LNCaP clone FGC (cell line): ENCODE measurements at regions not wholly inside any gene's neighbourhood (a gene's known extent, or its start where the extent isn't known, plus 50 kb on each side); places are given as distances from the start of the nearest gene placed in this dataset.

ENCODE experiments used
- DNase-seq: peaks from one replicate; pipeline ENCODE4 v3.0.0-alpha.2; 2011; ENCODE audit warnings: low read depth
- H3K4me3 ChIP-seq: 2 replicates; pipeline ENCODE4 v1.5.1; 2011; ENCODE audit warnings: mild to moderate bottlenecking, low read depth, low read length, control low read depth
- TF ChIP-seq, protein P1 (sequence below): IDR thresholded peaks from 2 replicates; pipeline ENCODE4 v1.5.1; 2012; ENCODE audit warnings: mild to moderate bottlenecking; ENCODE audit not compliant: control insufficient read depth, insufficient read depth; ENCODE audit errors: extremely low read depth

GRCh38 chr6:48735846-48736245 lies 624.8 kb upstream of the PTCHD4 start:
- DNase-seq = no peak
- no peak overlapping the region for H3K4me3 ChIP-seq
- TF ChIP-seq, protein P1, sequence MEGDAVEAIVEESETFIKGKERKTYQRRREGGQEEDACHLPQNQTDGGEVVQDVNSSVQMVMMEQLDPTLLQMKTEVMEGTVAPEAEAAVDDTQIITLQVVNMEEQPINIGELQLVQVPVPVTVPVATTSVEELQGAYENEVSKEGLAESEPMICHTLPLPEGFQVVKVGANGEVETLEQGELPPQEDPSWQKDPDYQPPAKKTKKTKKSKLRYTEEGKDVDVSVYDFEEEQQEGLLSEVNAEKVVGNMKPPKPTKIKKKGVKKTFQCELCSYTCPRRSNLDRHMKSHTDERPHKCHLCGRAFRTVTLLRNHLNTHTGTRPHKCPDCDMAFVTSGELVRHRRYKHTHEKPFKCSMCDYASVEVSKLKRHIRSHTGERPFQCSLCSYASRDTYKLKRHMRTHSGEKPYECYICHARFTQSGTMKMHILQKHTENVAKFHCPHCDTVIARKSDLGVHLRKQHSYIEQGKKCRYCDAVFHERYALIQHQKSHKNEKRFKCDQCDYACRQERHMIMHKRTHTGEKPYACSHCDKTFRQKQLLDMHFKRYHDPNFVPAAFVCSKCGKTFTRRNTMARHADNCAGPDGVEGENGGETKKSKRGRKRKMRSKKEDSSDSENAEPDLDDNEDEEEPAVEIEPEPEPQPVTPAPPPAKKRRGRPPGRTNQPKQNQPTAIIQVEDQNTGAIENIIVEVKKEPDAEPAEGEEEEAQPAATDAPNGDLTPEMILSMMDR = no peak

DNA sequence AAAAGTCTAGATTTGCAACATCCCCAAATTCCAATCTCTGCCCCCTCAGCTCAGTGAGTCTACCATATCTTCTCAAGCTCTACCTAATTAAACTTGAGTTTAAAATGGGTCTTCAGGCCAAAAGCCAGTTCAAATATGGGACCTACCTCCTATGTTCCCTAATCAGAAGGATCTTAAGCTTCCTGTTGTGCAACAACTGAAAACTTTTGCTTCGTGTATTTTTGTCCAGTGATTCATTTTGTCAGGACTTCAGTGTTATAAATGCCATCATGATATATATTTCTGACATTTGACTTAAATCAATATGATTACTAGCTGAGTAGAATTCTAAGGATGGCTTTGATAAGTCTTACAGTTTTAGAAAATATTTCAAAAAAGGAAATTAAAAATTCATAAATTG lies 622.6 kb upstream of the PTCHD4 start:
- TF ChIP-seq, protein P1 = no peak
- H3K4me3 ChIP-seq = no peak overlapping the region
- no peak for DNase-seq

- no peak overlapping the region for H3K4me3 ChIP-seq
- DNase-seq = no peak
- TF ChIP-seq, protein P1 = no peak
These were observed 603.7 kb upstream of the PTCHD4 start for GRCh38 chr6:48714699-48715098.

- TF ChIP-seq, protein P1 = no peak
- H3K4me3 ChIP-seq = no peak overlapping the region
- no peak for DNase-seq
These were observed 603.3 kb upstream of the PTCHD4 start for GRCh38 chr6:48714250-48714649.

DNA sequence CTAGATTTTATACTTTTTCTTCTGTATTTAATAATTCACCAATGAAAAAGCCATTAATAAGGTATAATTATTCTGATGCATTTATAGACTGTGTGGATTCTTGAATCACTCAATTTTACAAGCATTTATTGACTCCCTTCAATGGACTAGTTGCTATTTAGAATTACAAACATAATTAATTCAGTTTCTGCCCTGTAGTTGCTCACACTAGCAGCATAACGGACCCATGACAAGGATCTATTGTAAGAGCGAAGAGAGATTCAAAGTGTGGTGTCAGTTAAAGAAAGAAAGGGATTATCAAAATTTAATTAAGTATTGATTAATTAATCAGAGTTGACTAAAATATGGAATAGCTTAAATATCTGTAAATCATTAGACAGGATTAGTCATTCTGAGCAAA lies 602.6 kb upstream of the PTCHD4 start:
- no peak overlapping the region for H3K4me3 ChIP-seq
- no peak for DNase-seq
- TF ChIP-seq, protein P1 = no peak

GRCh38 chr6:48706310-48706709 lies 595.3 kb upstream of the PTCHD4 start:
- no peak overlapping the region for H3K4me3 ChIP-seq
- TF ChIP-seq, protein P1 = no peak
- DNase-seq = no peak

- H3K4me3 ChIP-seq = no peak overlapping the region
- DNase-seq = no peak
These were observed 590.6 kb upstream of the PTCHD4 start for GRCh38 chr6:48701572-48701971.

More at GRCh38 chr6:48701572-48701971, 590.6 kb upstream of the PTCHD4 start:
- TF ChIP-seq, protein P1 = no peak
